GM10248 (cell line): ENCODE measurements at regions not wholly inside any gene's neighbourhood (a gene's known extent, or its start where the extent isn't known, plus 50 kb on each side); places are given as distances from the start of the nearest gene placed in this dataset.
A peak's percentile ranks its signal among the peaks of the same experiment; 100 is the strongest.
"Not testable (repeated sequence)": the region's sequence is repeated elsewhere in the genome, so short reads cannot be mapped to it uniquely, and the experiment has no call there.

ENCODE experiments used
- CTCF ChIA-PET: fragments of 300-600 bp; sonication (Branson Sonifier 250); formaldehyde crosslinking; extraction: SDS; loops from one replicate; lab custom pipeline; 2021; ENCODE audit warnings: antibody characterized with exemption; lab: Yijun Ruan, JAX
- POLR2A ChIA-PET: fragments of 350-650 bp; sonication (Branson Sonifier 250); formaldehyde crosslinking; extraction: SDS; loops from one replicate; lab custom pipeline; 2020; ENCODE audit warnings: antibody characterized with exemption; lab: Yijun Ruan, JAX
- DNase-seq: peaks from one replicate; pipeline ENCODE4 v3.0.0; 2012; ENCODE audit errors: extremely low spot score
- TF ChIP-seq, protein P1 (sequence below): IDR thresholded peaks from 2 replicates; pipeline ENCODE4 v1.5.1; 2012; ENCODE audit warnings: mild to moderate bottlenecking, low read depth; ENCODE audit errors: extremely low read depth, missing control alignments, control extremely low read depth

DNA sequence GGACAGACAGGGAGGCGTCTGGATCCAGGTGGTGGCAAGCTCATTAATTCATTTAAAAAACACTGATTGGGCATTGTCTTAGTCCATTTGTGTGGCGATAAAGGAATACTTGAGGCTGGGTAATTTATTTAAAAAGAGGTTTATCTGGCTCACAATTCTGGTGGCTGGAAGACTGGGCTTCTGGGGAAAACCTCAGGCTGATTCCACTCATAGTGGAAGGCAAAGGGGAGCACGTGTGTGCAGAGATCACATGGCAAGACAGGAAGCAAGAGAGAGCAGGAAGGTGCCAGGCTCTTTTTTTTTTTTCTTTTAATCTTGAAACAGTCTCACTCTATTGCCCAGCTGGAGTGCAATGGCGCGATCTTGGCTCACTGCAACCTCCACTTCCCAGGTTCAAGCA lies 100.2 kb upstream of the METTL14 start:
- TF ChIP-seq, protein P1, sequence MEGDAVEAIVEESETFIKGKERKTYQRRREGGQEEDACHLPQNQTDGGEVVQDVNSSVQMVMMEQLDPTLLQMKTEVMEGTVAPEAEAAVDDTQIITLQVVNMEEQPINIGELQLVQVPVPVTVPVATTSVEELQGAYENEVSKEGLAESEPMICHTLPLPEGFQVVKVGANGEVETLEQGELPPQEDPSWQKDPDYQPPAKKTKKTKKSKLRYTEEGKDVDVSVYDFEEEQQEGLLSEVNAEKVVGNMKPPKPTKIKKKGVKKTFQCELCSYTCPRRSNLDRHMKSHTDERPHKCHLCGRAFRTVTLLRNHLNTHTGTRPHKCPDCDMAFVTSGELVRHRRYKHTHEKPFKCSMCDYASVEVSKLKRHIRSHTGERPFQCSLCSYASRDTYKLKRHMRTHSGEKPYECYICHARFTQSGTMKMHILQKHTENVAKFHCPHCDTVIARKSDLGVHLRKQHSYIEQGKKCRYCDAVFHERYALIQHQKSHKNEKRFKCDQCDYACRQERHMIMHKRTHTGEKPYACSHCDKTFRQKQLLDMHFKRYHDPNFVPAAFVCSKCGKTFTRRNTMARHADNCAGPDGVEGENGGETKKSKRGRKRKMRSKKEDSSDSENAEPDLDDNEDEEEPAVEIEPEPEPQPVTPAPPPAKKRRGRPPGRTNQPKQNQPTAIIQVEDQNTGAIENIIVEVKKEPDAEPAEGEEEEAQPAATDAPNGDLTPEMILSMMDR, result no peak
- POLR2A ChIA-PET, result no interaction called here
- no peak for DNase-seq
- CTCF ChIA-PET, result no interaction called here

DNA sequence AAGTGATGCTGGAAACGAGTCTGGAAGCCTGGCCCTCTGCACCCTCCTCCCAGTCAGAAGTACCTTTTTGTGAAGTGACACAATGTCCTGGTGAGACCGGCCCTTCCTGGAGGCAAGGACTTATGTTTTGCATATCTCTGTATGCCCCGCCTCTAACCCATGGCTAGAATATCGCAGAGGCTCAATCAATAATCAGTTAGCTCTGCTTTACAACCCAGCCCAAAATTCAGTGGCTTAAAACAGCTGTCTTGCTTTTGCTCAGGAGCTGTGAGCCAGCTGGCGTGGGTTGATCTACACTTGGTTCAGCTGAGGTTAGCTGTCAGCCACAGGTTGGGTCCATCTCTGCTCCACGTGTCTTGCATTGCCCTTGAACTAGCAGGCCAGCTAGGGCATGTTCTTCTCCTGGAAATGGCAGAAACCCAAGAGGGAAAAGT lies 98.8 kb upstream of the METTL14 start:
- no peak for DNase-seq
- CTCF ChIA-PET, result no interaction called here
- TF ChIP-seq, protein P1, result no peak
- POLR2A ChIA-PET, result no interaction called here

DNA sequence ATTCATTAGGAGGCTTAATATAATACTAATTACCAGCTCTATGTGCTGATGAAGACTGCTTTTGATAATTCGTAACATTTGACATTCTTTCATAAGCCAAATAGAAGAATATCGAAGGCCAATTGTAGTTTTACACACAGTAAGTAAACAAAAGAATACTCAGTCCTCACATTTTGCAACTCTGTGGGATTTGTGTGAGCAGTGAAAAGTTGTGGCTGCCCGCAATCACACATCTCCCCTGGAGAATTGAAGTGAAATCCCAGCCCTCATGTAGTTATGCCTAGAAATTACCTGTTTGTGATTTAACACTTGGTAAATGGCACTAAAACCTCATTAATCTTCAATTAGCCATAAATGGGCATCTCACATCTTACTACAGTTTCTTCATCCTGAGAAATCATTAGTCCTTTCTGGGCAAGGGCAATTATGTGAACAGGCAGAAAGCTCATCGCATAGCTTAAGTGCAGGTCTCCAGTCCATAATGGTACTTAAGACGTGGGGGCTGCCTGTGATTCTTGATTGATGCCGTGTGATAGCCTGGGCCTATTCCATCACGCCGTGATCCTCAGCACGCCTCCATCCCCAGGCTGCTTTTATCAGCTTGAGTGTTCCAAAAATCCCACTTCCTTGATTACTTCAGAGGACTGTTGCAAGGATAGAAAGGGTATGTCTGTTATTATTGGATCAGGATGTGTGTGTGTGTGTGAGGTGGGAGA lies 97.9 kb upstream of the METTL14 start:
- DNase-seq, result no peak
- TF ChIP-seq, protein P1, result no peak
- CTCF ChIA-PET, result no interaction called here
- POLR2A ChIA-PET, result no interaction called here

DNA sequence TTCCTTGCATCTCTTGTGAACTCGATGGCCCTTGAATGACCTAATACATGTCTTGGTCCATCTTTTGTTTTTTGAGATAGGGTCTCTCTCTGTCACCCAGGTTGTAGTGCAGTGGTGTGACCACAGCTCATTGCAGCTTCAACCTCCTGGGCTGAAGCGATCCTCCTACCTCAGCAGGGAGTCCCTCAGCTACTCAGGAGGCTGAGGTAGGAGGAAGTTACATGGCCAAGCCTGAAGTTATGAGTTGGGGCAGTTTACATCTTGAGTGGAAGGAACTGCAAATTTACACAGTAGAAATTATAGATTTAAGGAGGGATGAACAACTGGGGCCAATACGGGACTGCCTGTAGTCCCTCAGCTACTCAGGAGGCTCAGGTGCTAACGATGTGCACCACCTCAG lies 97.2 kb upstream of the METTL14 start:
- ChIA-PET POLR2A (no interaction called here), CTCF (no interaction called here)
- TF ChIP-seq, protein P1, result no peak
- no peak for DNase-seq

DNA sequence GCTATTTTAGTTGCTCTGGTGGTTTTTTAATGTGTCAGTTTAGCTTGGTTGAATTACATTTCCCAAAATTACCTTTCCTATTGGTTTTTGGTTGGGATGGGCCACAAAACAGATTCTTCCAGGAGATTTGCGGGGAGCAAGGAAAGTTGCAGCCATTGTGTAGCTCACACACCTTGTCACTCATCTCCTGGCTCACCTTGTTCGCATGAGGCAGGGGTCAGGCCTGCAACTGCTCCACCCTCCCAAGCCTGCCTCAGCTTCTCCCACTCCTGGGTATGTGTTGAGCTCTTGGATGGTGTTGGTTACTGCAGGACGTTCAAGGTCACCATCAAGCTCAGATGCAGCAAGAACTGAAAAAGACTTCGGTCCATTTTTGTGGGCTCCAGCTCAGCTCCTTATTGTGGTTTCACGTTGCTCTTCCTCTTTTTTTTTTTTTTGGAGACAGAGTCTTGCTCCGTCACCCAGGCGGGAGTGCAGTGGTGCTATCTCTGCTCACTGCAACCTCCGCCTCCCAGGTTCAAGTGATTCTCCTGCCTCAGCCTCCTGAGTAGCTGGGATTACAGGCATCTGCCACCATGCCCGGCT lies 95.6 kb upstream of the METTL14 start:
- CTCF ChIA-PET, result no interaction called here
- POLR2A ChIA-PET, result no interaction called here
- TF ChIP-seq, protein P1, result no peak

DNA sequence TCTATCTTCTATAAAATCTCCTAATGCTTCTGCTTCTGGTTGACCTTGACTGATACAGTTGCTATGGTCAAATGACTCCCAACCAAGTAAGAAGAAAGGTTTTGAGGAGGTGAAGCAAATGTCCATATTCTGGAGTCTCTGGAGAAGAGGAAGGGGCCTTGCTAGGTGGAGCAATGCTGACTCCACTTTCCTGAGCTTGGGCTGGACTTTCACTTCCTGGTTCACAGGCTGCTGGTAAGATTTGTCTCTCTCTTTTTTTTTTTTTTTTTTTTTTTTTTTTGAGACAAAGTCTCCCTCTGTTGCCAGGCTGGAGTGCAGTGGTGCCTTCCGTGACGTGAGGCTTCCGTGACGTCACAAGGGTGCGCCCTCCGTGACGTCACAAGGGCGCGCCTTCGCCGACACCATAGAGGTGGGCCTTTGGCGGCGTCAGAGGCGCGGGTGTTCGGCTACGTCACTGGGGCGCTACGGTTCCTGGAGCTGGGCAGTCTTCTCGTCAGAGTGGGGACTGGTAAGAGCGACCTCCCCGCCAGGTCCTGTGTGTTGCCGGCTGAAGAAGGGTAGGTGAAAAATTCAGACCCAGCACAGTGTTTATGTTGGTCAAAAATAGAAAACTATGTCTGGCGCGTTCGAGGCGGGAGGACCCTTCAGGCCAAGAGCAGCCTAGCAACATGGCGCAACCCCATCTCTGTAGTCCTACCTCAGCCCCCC lies 93.7 kb upstream of the METTL14 start:
- CTCF ChIA-PET, result not testable (repeated sequence)
- peak; percentile 76 for DNase-seq
- POLR2A ChIA-PET, result interaction anchor here (1.0 kb wide), 1 partner anchor 243 kb away, joined by 9 read pairs; no protein-coding TSS in a partner anchor

More for the DNA sequence above, 95.6 kb upstream of the METTL14 start:
- DNase-seq, result no peak

DNA sequence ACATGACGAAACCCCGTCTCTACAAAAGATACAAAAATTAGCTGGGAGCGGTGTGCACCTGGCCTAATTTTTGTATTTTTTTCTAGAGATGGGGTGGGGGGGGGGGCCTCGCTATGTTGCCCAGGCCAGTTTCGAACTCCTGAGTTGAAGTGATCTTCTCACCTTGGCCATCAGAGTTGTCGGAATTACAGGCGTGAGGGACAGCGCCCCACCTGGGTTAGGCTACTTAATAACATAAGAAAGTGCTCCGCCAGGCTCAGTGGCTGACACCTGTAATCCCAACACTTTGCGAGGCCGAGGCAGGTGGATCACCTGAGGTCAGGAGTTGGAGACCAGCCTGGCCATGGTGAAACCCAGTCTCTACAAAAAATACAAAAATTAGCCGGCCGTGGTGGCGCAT lies 92.9 kb upstream of the METTL14 start:
- POLR2A ChIA-PET, CTCF ChIA-PET, DNase-seq: not testable (repeated sequence)

DNA sequence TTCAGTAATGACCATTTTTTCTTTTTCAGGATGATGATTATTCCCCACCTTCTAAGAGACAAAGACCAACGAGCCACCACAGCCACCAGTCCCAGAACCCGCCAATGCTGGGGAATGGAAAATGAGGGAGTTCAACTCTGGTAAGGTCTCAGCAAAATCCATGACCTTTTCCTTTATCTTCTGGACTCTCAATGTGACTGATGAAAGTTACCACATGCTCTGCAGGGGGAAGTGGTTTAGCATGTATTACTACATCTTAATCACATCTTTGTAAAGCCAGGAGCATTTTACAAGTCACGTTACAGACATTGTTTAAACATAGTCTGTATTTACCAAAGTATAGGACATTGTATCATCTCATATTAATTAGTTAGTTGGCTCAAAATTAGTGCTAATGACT lies 89.3 kb upstream of the METTL14 start:
- POLR2A ChIA-PET, DNase-seq, CTCF ChIA-PET: not testable (repeated sequence)

DNA sequence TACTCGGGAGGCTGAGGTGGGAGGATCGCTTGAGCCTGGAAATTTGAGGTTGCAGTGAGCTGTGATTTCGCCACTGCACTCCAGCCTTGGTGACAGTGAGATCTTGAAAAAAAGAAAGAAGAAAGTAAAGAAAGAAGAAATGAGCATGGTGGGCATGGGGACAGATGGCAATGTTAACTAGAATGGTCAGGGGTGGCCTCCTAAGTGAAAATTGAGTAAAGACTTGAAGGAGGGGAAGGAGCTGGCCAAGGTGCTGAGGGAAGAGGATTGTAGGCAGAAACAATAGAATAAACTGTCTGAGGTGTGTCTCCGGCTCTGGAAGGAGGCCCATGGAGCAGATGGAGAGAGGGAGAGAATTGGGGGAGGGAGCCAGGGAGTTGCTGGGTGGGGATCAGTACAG lies 60.1 kb upstream of the METTL14 start:
- CTCF ChIA-PET, DNase-seq, POLR2A ChIA-PET: not testable (repeated sequence)

DNA sequence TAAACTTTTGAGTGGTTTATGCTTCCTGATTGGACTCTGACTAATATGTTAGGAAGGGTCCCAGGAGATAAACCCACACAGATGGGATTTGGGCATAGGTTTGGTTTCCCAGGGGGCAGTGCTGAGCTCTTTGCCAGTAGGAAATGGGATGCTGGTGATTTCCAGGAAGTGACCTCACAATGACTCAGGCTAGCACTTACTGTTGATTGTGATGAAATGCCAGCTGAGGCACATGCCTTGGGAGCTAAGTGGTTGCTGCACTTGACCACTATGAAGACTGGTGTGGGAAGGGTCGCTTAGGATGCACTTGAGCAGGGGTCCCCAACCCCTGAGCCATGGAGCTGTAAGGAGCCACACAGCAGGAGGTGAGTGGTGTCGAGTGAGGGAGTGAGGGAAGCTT lies 55.5 kb upstream of the METTL14 start:
- DNase-seq, POLR2A ChIA-PET: not testable (repeated sequence)
- CTCF ChIA-PET, result interaction anchor here (1.3 kb wide), 1 partner anchor 359 kb away, joined by 3 read pairs; no protein-coding TSS in a partner anchor

DNA sequence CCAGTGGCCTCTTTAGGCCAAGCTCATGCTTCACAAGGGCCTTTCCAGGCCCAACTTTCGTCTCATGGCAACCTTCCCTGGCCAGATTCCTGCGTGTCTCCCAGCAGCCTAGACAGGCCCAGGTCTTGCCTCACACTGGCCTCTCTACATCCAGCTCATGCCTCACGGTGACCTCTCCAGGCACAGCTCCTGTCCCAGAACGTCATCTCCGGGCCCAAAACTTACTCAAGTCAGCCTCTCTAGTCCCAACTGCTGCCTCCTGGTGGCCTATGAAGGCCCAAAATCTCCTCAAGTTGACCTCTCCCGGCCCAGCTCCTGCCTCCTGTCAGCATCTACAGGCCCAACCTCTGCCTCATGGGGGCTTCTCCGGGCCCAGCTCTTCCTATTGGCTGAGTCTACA lies 54.3 kb upstream of the METTL14 start:
- DNase-seq, POLR2A ChIA-PET: not testable (repeated sequence)
- CTCF ChIA-PET, result interaction anchor here (1.5 kb wide), 1 partner anchor 234 kb away, joined by 3 read pairs; no protein-coding TSS in a partner anchor
